ENCODE measurements at regions not wholly inside any gene's neighbourhood (a gene's known extent, or its start where the extent isn't known, plus 50 kb on each side); places are given as distances from the start of the nearest gene placed in this dataset.

DNA sequence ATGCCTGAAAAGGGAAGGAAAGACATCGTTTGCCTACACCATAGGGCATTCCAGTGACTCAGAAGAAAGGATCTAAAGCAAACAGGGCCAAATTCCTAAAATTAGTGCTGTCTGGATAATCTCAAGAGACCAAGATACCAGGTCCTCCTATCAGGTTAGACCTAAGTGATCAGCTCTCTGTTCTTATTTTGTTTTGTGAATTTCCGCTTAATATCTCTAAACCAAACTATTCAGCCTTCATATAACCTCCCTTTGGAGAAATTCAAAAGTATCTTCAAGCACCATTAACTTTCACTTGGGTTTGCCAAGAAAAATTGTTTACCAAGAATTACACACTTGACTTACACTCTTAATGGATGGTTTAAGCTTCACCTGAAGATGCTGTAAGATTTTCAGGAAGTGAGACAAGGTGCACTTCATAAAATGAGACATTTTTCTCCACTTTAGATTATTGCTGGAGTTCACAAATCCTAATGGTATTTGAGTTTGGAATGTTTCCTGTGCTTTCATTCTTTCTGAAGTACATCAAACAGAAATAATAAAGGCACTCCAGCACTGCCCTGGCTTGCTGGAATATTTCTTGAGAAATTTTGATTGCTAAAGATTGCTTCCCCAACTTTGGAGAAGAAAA lies 376.1 kb downstream of the LMO7 start:
- no peak for DNase-seq (ENCODE audit: insufficient read length, low spot score)
- TF ChIP-seq, protein P1, sequence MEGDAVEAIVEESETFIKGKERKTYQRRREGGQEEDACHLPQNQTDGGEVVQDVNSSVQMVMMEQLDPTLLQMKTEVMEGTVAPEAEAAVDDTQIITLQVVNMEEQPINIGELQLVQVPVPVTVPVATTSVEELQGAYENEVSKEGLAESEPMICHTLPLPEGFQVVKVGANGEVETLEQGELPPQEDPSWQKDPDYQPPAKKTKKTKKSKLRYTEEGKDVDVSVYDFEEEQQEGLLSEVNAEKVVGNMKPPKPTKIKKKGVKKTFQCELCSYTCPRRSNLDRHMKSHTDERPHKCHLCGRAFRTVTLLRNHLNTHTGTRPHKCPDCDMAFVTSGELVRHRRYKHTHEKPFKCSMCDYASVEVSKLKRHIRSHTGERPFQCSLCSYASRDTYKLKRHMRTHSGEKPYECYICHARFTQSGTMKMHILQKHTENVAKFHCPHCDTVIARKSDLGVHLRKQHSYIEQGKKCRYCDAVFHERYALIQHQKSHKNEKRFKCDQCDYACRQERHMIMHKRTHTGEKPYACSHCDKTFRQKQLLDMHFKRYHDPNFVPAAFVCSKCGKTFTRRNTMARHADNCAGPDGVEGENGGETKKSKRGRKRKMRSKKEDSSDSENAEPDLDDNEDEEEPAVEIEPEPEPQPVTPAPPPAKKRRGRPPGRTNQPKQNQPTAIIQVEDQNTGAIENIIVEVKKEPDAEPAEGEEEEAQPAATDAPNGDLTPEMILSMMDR (IDR thresholded peaks at IDR 0.05; ENCODE audit: insufficient read depth, missing control alignments): no peak
- no peak for FAIRE-seq

GRCh38 chr13:76009267-76009890 lies 373.2 kb downstream of the LMO7 start:
- FAIRE-seq (no peak), DNase-seq (ENCODE audit: insufficient read length, low spot score) (no peak)

GRCh38 chr13:76004416-76004815 lies 368.3 kb downstream of the LMO7 start:
- TF ChIP-seq, protein P1 (IDR thresholded peaks at IDR 0.05; ENCODE audit: insufficient read depth, missing control alignments): no peak
- DNase-seq (ENCODE audit: insufficient read length, low spot score): no peak
- no peak for FAIRE-seq

More at GRCh38 chr13:76009267-76009890, 373.2 kb downstream of the LMO7 start:
- TF ChIP-seq, protein P1 (IDR thresholded peaks at IDR 0.05; ENCODE audit: insufficient read depth, missing control alignments): no peak

- no peak for FAIRE-seq
- TF ChIP-seq, protein P1 (IDR thresholded peaks at IDR 0.05; ENCODE audit: insufficient read depth, missing control alignments): no peak
- DNase-seq (ENCODE audit: insufficient read length, low spot score): no peak
Observed at GRCh38 chr13:76000131-76000530, 364.0 kb downstream of the LMO7 start.

DNA sequence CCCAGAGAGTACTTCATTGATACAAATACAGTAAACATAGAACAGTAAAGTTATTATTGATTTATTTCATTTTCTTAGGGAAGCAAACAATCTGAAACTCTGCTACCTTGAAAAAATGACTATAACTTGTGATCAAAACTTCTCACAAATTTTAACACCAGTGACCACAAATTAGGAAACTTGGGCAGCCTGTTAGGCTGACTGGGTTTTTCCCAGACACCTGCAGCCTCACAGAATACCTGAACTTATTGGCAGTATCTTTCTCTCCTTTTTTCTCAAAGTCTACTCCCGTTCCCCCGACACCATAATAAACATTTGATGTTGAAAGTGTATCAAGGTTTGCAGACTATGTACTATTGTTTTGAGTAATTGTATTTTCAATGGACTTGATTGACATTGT lies 360.5 kb downstream of the LMO7 start:
- FAIRE-seq (no peak), DNase-seq (ENCODE audit: insufficient read length, low spot score) (no peak)
- TF ChIP-seq, protein P1 (IDR thresholded peaks at IDR 0.05; ENCODE audit: insufficient read depth, missing control alignments): no peak

DNA sequence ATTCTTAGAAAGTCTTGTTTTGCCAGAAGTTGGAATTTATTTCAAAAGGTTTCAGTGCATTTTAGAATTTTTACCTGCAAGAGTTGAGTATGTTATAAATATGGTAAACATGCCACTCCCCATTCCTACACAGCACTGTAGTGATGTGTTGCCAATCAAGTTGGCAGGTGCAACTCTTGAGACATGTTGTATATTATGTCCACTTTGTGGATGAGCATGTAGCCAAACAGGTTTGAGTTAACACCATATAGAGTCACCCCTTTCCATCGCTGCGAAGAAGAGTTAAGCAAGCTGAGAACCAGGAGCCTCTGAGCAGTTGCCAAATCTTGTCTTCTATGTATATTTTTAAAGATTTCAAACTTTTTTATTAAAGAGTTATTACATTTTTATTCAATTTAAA lies 359.8 kb downstream of the LMO7 start:
- DNase-seq (ENCODE audit: insufficient read length, low spot score) (no peak), FAIRE-seq (no peak)
- TF ChIP-seq, protein P1 (IDR thresholded peaks at IDR 0.05; ENCODE audit: insufficient read depth, missing control alignments): no peak

GRCh38 chr13:75993823-75994222 lies 357.7 kb downstream of the LMO7 start:
- no peak for DNase-seq (ENCODE audit: insufficient read length, low spot score)
- no peak for FAIRE-seq
- TF ChIP-seq, protein P1 (IDR thresholded peaks at IDR 0.05; ENCODE audit: insufficient read depth, missing control alignments): no peak
